Middle frontal gyrus (tissue), 1 donor: ENCODE measurements at regions not wholly inside any gene's neighbourhood (a gene's known extent, or its start where the extent isn't known, plus 50 kb on each side); places are given as distances from the start of the nearest gene placed in this dataset.
"Not testable (repeated sequence)": the region's sequence is repeated elsewhere in the genome, so short reads cannot be mapped to it uniquely, and the experiment has no call there.

Experiments
- DNase-seq: peaks from one replicate; pipeline ENCODE4 v3.0.0-alpha.2; 2015; ENCODE audit warnings: low spot score; ENCODE audit errors: extremely low spot score

- no peak for DNase-seq
Measured at GRCh38 chr3:68676136-68676535, 256.2 kb downstream of the TAFA4 start.

DNA sequence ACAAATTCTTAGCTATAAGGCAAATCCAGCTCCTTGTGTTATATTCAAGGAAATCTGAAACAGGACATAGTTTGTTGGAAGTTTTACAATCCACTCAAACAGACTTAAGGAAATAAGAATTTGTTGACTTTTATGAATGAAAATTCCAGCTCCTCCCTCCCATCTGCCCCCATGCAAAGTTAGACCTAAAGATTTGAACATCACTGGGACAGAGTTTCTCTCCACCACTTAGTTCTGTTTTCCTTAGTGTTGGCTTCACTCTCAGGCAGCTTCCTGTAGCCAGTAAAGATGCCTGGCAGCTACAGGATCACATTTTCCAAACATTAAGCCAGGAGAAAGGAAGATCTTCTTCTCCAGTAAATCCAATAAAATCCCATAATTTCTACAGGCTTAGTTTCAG, 265.0 kb downstream of the TAFA4 start:
- no peak for DNase-seq

DNA sequence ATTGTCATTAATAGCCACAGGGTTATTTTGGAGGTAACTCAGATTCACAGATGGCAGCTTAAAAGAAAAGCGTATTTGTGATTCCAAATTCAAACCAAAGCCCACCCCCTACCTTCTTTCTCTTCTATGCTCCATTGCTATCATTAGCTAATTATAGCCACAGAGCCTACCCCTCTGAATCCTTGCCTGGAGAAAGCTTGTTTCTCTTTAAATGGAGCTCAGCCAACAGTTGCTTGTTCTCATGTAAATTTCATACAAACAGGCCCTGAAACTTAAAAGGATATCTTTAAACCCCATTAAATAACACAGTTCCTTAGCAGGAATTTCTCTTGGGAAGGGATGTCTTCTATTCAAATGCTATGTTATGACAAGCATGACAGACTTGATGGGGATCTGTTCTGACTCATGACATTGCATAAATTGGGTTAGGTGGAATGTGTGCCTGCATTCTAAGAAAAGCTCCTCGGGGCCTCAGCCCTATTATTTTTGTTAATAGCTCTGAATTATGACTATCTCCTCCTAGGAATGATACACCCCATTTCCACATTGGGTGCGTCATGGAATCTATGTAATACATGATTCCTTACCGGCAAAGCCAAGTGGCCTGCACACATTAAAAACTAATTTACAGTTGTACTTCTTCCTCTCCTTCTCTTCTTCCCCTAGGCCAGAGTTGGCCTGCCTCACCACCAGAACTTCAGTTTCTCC, 265.8 kb downstream of the TAFA4 start:
- no peak for DNase-seq

DNA sequence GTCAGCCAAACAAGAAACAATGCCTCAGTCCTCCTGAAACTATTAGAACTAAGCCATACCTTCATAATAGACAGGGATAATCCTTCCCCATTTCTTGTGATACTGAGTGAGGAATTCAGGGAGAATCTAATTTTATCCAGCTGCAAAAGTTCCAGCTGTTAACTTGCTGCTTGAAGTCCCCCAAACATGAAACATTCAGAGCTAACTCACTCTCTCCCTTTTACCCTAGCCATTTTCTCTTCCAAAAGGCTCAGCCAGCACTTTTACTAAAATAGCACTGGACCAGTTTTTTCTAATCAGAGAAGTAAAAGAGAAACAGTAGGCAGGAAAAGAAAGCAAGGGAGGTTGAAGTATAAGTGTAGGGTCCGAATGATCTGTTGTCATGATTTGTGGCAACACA, 268.1 kb downstream of the TAFA4 start:
- DNase-seq = no peak

DNA sequence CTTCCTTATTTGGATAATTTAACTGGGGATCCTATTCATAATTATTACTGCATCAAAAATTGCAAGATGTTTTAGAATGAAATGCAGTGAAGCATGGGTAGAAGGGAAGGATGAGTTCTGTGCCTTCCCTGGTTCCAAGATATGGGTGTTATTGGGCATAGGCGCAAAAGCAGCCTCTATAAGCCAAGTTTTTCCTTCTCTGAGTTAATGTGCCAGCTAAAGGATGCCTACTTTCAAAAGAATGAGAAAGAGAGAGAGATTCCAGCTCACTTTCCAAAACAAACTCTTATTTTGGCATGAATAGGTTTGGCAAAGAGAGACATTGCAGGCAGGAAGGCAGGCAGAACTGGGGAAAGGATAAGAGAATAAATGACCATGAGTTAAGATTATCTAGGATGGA, 270.2 kb downstream of the TAFA4 start:
- no peak for DNase-seq

GRCh38 chr3:68650657-68651056, 281.7 kb downstream of the TAFA4 start:
- not testable (repeated sequence) for DNase-seq

DNA sequence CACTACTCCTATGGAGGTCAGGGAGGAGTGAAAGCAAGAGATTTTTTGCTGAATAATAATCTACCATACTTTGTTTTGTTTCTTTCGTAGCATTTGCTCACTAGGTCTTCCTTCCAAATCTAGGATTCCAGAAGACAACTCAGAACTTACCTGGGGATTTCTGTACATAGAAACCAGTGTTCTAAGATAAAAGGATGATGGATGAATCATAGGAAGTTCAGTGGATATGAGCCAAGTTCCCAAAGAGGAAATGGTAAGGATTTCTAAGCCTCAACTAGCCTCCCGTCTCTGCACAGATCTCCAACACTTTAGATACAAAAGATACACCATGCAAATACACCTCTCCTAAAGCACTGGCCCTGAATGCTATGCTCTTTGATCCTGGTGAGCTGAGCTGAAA, 283.9 kb downstream of the TAFA4 start:
- no peak for DNase-seq

- no peak for DNase-seq
Measured at GRCh38 chr3:68631850-68632545, 300.3 kb downstream of the TAFA4 start.

DNA sequence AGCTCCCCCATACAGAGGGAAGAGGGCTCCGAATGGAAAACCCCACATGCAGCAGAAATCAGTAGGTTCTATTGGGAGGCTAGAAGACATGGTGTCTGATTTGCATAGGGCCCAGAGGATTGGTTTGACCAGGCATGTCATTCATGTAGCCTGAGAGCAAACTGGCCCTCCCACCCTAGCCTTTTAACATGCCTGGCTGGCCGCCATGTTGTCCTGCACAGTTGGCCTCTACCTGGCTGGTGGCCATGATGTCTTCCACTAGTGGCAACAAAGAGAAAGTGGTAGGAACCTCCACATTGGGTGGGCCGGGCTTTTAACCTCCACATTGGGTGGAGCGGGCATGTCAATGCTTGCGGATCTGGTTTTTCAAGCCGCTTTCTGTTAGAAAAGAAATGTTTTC, 312.1 kb downstream of the TAFA4 start:
- DNase-seq = no peak

- DNase-seq = no peak
Measured at GRCh38 chr3:68614087-68614486, 318.3 kb downstream of the TAFA4 start.

DNA sequence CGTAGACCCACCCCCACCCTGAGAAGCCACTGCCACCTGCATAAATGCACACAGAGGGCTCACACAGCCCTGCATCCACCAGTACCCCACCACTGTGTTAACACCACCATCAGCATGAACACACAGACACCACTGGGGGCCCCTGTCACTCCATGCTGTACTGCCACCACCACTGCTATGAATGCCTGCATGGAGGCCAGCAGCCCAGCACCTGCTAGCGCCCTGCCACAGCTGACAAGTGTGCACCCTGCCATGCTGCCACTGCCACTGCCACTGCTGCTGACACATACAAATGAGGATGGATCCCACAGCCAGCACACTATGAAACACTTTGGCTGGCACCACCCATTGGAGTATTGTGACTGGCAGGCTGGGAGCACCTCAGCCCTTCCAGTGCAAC, 361.0 kb downstream of the TAFA4 start:
- DNase-seq = no peak

DNA sequence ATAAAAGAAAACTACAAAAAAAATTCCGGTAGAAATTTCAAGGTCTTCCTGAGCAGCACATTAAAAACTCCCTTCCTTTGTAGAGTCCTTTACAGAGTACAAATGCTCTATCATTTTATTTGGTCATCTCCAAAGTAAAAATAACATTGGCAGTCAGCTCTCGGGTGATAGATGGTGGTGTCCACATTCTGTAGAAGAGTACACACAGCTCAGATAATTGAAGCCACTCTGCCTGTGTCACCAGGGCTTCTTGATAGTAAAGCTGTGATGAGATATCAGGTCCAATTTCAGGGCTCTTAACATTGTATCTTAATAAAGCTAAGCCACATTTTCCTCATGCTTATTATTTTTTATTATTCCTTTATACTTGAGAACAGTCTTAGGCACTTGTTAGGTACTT, 371.6 kb downstream of the TAFA4 start:
- DNase-seq = no peak

GRCh38 chr3:68535782-68536181, 396.6 kb downstream of the TAFA4 start:
- DNase-seq = no peak

GRCh38 chr3:68523330-68523729, 409.0 kb downstream of the TAFA4 start:
- DNase-seq = no peak

DNA sequence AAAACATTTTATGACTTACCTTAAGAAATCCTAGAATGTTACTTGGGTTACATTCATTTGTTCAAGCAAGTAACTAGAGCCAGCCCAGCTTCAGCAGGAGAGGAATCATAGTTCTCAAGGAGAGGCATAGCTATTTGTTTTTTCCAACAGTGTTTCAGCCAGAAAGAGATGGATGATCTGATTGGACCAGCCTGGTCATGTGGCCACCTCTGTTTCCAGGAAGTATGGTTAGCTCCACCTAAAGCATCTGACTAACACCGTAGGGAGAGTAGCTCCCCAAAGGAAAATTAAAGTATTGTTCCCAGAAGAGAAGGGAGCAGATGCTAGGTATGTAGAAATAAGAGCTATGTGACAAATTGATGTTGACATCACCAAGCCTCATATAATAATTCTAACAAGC, 417.1 kb downstream of the TAFA4 start:
- DNase-seq = no peak

GRCh38 chr3:68504201-68504600, 428.1 kb downstream of the TAFA4 start:
- no peak for DNase-seq

DNA sequence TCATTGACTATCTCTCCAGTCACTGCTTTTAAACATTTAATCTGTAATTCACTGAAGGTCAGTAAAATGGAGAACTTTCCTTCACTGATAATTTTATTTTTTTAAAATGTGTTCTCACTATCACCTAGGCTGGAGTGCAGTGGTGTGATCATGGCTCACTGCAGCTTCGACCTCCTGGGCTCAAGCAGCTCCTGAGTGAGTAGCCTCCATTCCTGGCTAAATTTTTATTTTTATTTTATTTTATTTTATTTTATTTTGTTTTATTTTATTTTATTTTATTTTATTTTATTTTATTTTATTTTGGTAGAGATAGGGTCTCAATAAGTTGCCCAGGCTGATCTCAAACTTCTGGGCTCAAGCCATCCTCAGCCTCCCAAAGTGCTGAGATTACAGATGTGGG, 446.5 kb downstream of the TAFA4 start:
- DNase-seq = not testable (repeated sequence)

DNA sequence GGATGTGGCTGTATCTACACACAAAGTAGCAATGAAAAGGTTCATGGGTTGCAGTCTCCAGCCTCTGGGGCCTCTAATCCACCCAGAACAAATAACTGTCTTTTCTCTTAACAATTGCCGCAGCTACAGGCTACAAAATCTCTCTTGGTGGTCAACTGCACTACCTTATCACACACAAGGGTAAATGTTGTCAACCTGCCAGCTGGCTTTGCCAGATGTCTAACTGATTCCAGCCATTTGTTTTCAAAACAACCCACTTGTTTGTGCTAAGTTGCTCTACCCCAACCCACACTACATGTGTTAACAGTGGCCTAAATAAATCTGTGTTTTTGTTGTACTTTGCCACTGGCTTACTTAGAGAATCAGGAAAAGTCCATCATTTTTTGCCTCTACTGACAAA, 447.3 kb downstream of the TAFA4 start:
- no peak for DNase-seq

DNA sequence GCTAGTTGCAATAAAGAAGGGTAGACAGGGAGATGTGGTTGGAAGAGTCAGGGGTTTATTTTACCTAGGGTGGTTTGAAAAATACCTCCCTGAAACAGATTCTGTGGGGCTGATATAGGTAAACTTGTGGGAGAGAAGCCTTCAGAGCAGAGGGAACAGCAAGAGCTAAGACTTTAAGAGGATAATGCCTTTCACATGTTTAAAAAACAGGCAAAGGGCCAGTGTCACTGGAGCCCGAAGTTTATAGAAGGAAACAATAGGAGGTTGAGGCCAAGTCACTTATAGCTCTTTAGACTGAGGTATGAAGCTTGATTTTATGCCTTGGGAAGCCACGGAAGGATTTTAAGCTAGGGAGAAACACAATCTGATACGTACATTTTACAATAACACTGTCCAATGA, 448.7 kb downstream of the TAFA4 start:
- no peak for DNase-seq

DNA sequence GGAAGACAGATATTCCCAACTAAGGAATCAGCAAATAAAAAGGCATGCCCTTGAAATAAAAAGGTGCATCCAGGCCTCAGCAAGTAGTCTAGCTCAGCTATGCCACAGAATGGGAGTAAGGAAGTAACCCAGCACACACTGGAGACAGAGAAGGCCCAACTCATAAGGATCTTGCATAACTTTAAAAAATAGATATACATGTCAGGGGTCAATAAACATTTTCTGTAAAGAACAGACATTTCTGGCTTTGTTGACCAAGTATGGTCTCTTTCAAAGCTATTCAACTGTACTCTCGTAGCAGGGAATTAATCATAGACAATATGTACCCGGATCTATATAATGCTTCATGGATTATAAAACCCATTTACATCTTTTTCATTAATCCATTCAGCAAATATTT, 449.3 kb downstream of the TAFA4 start:
- DNase-seq = no peak

DNA sequence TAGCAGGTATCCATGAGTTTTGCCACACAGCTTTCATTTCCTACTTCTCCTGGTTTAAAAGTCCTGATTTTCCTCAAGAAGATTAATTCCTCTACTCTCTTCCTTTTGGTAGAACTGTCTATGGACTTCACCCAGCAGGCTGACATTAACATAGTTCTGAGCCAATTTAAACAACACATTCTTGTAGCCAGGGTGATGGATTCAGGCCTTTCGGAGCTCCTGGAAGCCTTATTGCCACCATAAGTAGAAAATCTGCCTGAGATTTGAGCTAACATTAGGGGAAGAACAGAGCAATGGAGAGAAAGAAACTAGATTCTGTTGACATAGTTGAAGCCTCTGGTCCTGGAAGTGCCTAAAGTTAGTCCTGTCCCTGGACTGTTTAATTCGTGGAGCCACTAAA, 449.8 kb downstream of the TAFA4 start:
- no peak for DNase-seq

DNA sequence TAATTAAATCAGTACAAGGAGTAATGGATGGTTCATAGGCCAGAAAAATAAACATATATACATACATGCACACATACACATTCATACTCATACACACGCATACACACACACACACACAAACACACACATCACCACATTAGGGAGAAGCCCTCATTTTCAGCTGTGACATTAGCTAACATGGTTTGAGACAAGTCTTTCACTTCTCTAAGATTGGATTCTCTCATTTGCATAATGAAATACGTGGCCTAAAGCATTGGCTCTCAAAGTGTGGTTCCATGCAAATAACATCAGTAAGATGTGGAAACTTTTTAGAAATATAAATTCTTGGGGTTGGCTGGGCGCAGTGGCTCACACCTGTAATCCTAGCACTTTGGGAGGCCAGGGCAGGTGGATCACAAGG, 452.6 kb downstream of the TAFA4 start:
- no peak for DNase-seq

- no peak for DNase-seq
Measured at GRCh38 chr3:68468695-68469375, 463.5 kb downstream of the TAFA4 start.
